ENCODE measurements at regions not wholly inside any gene's neighbourhood (a gene's known extent, or its start where the extent isn't known, plus 50 kb on each side); places are given as distances from the start of the nearest gene placed in this dataset.

DNA sequence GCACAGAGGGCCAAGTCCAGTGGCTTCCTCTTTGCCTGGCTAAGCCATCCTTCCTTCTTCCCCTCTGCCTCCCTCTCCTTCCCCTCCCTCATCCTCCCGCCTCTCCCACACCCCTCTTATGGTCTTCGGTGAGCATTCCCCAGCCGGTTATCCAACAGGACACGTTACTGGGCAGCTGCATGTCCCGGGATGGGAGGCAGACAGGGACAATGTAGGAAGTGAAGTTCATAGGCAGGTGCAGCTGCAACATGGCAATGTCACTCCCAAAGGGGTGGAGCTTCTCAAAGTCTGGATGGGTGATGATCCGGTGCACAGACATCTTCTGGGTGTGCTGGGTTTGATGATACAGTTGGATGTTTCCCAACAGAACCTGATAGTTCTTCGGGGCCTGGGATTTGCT lies 71.4 kb upstream of the SPTLC1 start:
- Histone ChIP-seq H3K27me3 (ENCODE audit: control insufficient read depth in 2 of 2, insufficient read depth in 2 of 2, low read length in 2 of 2) (no peaks in the 10 kb centered on the region), H3K9me3 (ENCODE audit: control insufficient read depth in 2 of 2, low read length in 2 of 2) (no peaks in the 10 kb centered on the region), H3K27ac (ENCODE audit: low read depth in 2 of 2, low read length in 2 of 2) (no peak overlapping the region), H3K4me1 (ENCODE audit: control insufficient read depth in 2 of 2, insufficient read depth in 2 of 2, low read length in 2 of 2) (no peaks in the 10 kb centered on the region), H3K36me3 (ENCODE audit: control insufficient read depth in 2 of 2, insufficient read depth in 2 of 2, low read length in 2 of 2) (no peaks in the 10 kb centered on the region), H3K9ac (ENCODE audit: low read depth in 1 of 2, low read length in 2 of 2) (no peak overlapping the region), H3K4me3 (ENCODE audit: low read length in 2 of 2) (no peak overlapping the region)

DNA sequence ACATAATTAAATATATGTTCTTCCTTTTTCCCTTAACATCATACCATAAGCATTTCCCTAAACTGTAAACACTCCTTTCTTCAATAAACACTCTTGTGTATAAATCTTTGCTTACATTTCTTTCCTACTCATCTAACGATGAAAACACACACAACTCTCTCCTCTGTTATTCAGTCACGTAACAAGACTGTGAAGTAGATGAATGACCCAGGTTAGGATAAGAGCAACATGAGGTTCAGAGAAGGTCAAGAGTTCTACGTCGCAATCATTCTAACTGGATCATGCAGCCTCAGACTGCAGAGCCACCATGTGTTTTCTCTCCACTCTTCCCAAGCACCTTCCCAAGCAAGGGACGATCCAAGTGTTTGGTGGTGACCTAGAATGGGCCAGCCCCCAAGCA lies 70.5 kb upstream of the SPTLC1 start:
- H3K27ac ChIP-seq (ENCODE audit: low read depth in 2 of 2, low read length in 2 of 2): no peak overlapping the region
- H3K4me3 ChIP-seq (ENCODE audit: low read length in 2 of 2): no peak overlapping the region
- H3K36me3 ChIP-seq (ENCODE audit: control insufficient read depth in 2 of 2, insufficient read depth in 2 of 2, low read length in 2 of 2): no peaks in the 10 kb centered on the region
- no peaks in the 10 kb centered on the region for H3K9me3 ChIP-seq (ENCODE audit: control insufficient read depth in 2 of 2, low read length in 2 of 2)
- H3K4me1 ChIP-seq (ENCODE audit: control insufficient read depth in 2 of 2, insufficient read depth in 2 of 2, low read length in 2 of 2): no peaks in the 10 kb centered on the region
- H3K9ac ChIP-seq (ENCODE audit: low read depth in 1 of 2, low read length in 2 of 2): no peak overlapping the region
- no peaks in the 10 kb centered on the region for H3K27me3 ChIP-seq (ENCODE audit: control insufficient read depth in 2 of 2, insufficient read depth in 2 of 2, low read length in 2 of 2)

DNA sequence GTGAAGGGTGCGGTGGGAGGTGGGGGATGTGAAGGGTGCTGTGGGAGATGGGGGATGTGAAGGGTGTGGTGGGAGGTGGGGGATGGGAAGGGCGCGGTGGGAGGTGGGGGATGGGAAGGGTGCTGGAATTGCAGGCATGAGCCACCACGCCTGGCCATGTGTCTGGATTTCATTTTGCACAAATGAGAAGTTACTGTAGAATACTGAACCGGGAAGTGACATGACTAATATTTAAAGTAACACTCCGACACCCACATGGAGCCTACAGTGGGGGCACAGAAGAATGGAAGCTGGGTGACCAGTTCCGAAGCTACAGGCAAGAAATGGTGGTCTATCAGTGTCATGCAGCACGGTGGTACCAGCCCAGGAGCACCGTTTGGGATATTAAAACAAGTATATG lies 69.9 kb upstream of the SPTLC1 start:
- Histone ChIP-seq H3K9me3 (ENCODE audit: control insufficient read depth in 2 of 2, low read length in 2 of 2) (no peaks in the 10 kb centered on the region), H3K4me1 (ENCODE audit: control insufficient read depth in 2 of 2, insufficient read depth in 2 of 2, low read length in 2 of 2) (no peaks in the 10 kb centered on the region), H3K27me3 (ENCODE audit: control insufficient read depth in 2 of 2, insufficient read depth in 2 of 2, low read length in 2 of 2) (no peaks in the 10 kb centered on the region), H3K4me3 (ENCODE audit: low read length in 2 of 2) (no peak overlapping the region), H3K9ac (ENCODE audit: low read depth in 1 of 2, low read length in 2 of 2) (no peak overlapping the region), H3K36me3 (ENCODE audit: control insufficient read depth in 2 of 2, insufficient read depth in 2 of 2, low read length in 2 of 2) (no peaks in the 10 kb centered on the region), H3K27ac (ENCODE audit: low read depth in 2 of 2, low read length in 2 of 2) (no peak overlapping the region)

DNA sequence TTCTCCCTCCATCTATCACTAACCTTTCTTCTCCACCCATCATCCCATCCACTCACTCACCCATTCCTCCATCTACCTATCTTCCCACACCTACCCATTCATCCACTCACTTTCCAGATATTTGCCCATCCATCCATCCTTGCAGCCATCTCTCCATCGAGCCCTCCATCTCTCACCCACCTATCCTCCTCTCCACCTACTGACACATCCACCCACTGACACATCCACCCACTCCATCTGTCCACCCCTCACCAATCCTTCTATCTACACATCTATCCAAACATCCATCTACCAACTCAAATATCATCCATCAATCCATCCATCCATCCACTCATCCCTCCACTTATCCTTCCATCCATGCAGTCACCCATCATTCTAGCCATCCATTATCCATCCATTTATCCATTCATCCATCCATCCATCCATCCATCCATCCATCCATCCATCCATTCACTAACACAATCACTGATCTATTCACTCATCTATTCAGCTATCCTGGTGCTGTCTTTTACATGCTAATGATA lies 68.9 kb upstream of the SPTLC1 start:
- H3K27me3 ChIP-seq (ENCODE audit: control insufficient read depth in 2 of 2, insufficient read depth in 2 of 2, low read length in 2 of 2): no peaks in the 10 kb centered on the region
- no peaks in the 10 kb centered on the region for H3K36me3 ChIP-seq (ENCODE audit: control insufficient read depth in 2 of 2, insufficient read depth in 2 of 2, low read length in 2 of 2)
- no peak overlapping the region for H3K4me3 ChIP-seq (ENCODE audit: low read length in 2 of 2)
- H3K9ac ChIP-seq (ENCODE audit: low read depth in 1 of 2, low read length in 2 of 2): no peak overlapping the region
- H3K4me1 ChIP-seq (ENCODE audit: control insufficient read depth in 2 of 2, insufficient read depth in 2 of 2, low read length in 2 of 2): no peaks in the 10 kb centered on the region
- H3K9me3 ChIP-seq (ENCODE audit: control insufficient read depth in 2 of 2, low read length in 2 of 2): no peaks in the 10 kb centered on the region
- no peak overlapping the region for H3K27ac ChIP-seq (ENCODE audit: low read depth in 2 of 2, low read length in 2 of 2)

DNA sequence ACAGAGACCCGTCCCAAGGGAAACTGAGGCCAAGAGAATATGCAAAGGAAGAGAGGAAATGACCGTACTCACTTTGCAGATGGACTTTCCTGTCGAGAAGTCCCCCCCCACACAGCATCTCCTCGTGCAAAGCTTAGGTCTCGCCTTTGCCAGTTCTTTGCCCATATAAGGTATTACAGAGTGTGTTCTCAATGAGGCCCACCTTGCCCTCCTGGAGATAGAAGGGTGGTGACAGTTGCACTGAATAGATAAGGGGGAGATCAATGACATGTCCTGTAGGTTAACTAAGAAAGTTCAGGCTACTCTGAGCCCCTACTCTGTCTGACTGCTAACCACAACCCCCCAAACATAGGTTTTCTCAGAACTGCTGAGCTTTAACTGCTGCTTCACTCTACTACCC lies 68.2 kb upstream of the SPTLC1 start:
- Histone ChIP-seq H3K9ac (ENCODE audit: low read depth in 1 of 2, low read length in 2 of 2) (no peak overlapping the region), H3K4me1 (ENCODE audit: control insufficient read depth in 2 of 2, insufficient read depth in 2 of 2, low read length in 2 of 2) (no peaks in the 10 kb centered on the region)

DNA sequence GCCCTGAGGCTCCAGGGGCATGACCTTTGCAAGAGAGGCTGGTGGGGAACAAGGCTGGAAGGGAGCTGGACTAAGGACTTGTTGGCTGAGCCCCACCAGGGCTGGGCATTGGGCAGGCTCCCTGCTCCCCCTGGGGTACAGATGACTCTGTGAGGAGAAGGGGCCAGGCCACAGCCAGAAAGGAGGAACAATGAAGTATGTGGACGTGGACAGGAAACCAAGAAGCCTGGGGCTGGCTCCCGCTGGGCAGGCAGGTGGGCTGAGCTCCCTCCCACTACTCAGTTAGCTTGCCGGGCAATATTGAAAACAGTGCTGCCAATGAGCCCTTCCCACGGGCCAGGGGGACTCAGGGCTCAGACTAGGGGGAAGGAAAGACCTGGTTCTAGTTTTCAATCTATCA lies 66.1 kb upstream of the SPTLC1 start:
- Histone ChIP-seq H3K27me3 (ENCODE audit: control insufficient read depth in 2 of 2, insufficient read depth in 2 of 2, low read length in 2 of 2) (no peaks in the 10 kb centered on the region), H3K4me1 (ENCODE audit: control insufficient read depth in 2 of 2, insufficient read depth in 2 of 2, low read length in 2 of 2) (no peaks in the 10 kb centered on the region), H3K9ac (ENCODE audit: low read depth in 1 of 2, low read length in 2 of 2) (no peak overlapping the region), H3K27ac (ENCODE audit: low read depth in 2 of 2, low read length in 2 of 2) (peak overlapping the region in 1 of 2 donors; percentile 23), H3K4me3 (ENCODE audit: low read length in 2 of 2) (no peak overlapping the region), H3K9me3 (ENCODE audit: control insufficient read depth in 2 of 2, low read length in 2 of 2) (no peaks in the 10 kb centered on the region), H3K36me3 (ENCODE audit: control insufficient read depth in 2 of 2, insufficient read depth in 2 of 2, low read length in 2 of 2) (no peaks in the 10 kb centered on the region)

More for the DNA sequence above, 68.2 kb upstream of the SPTLC1 start:
- H3K27me3 ChIP-seq (ENCODE audit: control insufficient read depth in 2 of 2, insufficient read depth in 2 of 2, low read length in 2 of 2): no peaks in the 10 kb centered on the region
- H3K27ac ChIP-seq (ENCODE audit: low read depth in 2 of 2, low read length in 2 of 2): no peak overlapping the region
- no peaks in the 10 kb centered on the region for H3K9me3 ChIP-seq (ENCODE audit: control insufficient read depth in 2 of 2, low read length in 2 of 2)
- H3K36me3 ChIP-seq (ENCODE audit: control insufficient read depth in 2 of 2, insufficient read depth in 2 of 2, low read length in 2 of 2): no peaks in the 10 kb centered on the region
- H3K4me3 ChIP-seq (ENCODE audit: low read length in 2 of 2): no peak overlapping the region

DNA sequence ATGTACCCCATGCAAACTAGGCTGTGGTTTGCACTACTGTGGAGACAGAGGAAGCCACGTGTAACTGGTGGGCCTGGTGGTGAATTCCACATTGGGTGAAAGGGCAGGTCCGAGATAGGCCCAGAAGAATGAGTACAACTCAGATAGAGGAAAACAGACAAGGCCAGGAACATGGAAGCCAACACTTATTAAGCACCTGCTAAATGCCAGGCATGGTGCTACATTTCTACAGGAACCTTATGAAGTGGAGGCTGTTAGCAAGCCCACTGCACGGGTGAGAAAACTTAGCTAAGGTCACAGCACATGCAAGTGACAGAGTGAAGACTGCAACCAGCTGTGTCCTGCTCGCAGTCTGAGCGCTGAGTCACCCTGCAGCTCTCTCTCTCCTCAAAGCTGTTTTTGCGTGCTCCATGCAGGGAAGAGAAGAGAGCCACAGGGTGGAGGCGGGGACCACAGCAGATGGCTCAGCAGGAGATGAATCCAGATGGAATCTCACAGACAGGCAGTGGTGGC lies 65.5 kb upstream of the SPTLC1 start:
- H3K27me3 ChIP-seq (ENCODE audit: control insufficient read depth in 2 of 2, insufficient read depth in 2 of 2, low read length in 2 of 2): no peaks in the 10 kb centered on the region
- H3K36me3 ChIP-seq (ENCODE audit: control insufficient read depth in 2 of 2, insufficient read depth in 2 of 2, low read length in 2 of 2): no peaks in the 10 kb centered on the region
- no peaks in the 10 kb centered on the region for H3K4me1 ChIP-seq (ENCODE audit: control insufficient read depth in 2 of 2, insufficient read depth in 2 of 2, low read length in 2 of 2)
- H3K9ac ChIP-seq (ENCODE audit: low read depth in 1 of 2, low read length in 2 of 2): no peak overlapping the region
- H3K4me3 ChIP-seq (ENCODE audit: low read length in 2 of 2): no peak overlapping the region
- H3K9me3 ChIP-seq (ENCODE audit: control insufficient read depth in 2 of 2, low read length in 2 of 2): no peaks in the 10 kb centered on the region
- H3K27ac ChIP-seq (ENCODE audit: low read depth in 2 of 2, low read length in 2 of 2): peak overlapping the region in 1 of 2 donors; percentile 23

DNA sequence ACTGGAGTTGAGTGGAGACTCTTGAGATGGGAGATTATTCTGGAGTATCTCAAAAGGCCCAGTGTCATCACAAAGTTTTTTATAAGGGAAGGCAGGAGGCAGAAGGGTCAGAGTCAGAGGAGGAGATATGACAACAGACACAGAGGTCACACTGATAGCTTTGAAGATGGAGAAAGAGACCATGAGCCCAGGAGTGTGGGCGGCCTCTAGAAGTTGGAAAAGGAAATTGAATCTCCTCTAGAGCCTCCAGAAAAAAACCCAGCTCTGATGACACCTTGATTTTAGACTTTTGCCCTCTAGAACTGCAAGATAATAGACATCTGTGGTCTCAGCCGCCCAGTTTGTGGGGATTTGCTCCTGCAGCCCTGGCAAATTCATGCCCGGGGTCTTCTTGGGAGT lies 64.8 kb upstream of the SPTLC1 start:
- no peaks in the 10 kb centered on the region for H3K9me3 ChIP-seq (ENCODE audit: control insufficient read depth in 2 of 2, low read length in 2 of 2)
- no peak overlapping the region for H3K27ac ChIP-seq (ENCODE audit: low read depth in 2 of 2, low read length in 2 of 2)
- no peaks in the 10 kb centered on the region for H3K27me3 ChIP-seq (ENCODE audit: control insufficient read depth in 2 of 2, insufficient read depth in 2 of 2, low read length in 2 of 2)
- H3K4me1 ChIP-seq (ENCODE audit: control insufficient read depth in 2 of 2, insufficient read depth in 2 of 2, low read length in 2 of 2): no peaks in the 10 kb centered on the region
- H3K36me3 ChIP-seq (ENCODE audit: control insufficient read depth in 2 of 2, insufficient read depth in 2 of 2, low read length in 2 of 2): no peaks in the 10 kb centered on the region
- H3K4me3 ChIP-seq (ENCODE audit: low read length in 2 of 2): no peak overlapping the region
- no peak overlapping the region for H3K9ac ChIP-seq (ENCODE audit: low read depth in 1 of 2, low read length in 2 of 2)

DNA sequence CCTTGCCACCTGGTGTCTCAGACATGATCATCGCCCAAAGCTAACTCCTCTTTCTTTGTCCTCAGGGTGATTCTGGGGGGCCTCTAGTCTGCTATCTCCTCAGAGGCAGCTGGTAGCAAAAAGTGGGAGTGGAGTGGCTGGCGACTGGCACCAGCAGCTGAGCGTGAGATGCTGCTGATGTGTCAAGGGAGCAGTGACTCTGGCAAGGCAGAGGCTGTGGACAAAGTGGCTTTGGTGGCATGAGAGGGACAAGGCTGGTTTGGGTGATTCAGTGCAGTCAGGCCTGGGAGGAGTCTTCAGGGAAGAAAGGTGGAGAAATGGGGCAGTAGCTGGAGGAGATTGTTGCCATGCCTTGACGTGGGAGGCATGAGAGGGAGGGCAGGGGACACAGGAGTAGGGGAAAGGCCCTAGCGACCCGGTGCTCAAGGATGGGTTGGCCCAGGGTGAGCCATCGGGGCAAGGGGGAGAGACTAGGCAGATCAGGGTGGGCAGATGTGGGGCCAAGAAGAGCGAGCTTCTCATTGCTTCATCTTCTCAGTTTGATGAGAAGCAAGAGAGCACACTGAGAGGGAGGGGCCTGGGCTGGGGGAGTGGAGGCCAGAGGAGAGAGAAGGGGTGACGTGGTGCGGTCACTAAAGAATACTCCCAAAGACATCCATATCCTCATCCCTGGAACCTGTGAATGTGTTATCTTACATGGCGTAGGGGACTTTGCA lies 64.2 kb upstream of the SPTLC1 start:
- H3K9me3 ChIP-seq (ENCODE audit: control insufficient read depth in 2 of 2, low read length in 2 of 2): no peaks in the 10 kb centered on the region
- H3K27ac ChIP-seq (ENCODE audit: low read depth in 2 of 2, low read length in 2 of 2): no peak overlapping the region
- no peaks in the 10 kb centered on the region for H3K36me3 ChIP-seq (ENCODE audit: control insufficient read depth in 2 of 2, insufficient read depth in 2 of 2, low read length in 2 of 2)
- H3K9ac ChIP-seq (ENCODE audit: low read depth in 1 of 2, low read length in 2 of 2): no peak overlapping the region
- no peaks in the 10 kb centered on the region for H3K27me3 ChIP-seq (ENCODE audit: control insufficient read depth in 2 of 2, insufficient read depth in 2 of 2, low read length in 2 of 2)
- H3K4me3 ChIP-seq (ENCODE audit: low read length in 2 of 2): no peak overlapping the region
- no peaks in the 10 kb centered on the region for H3K4me1 ChIP-seq (ENCODE audit: control insufficient read depth in 2 of 2, insufficient read depth in 2 of 2, low read length in 2 of 2)

DNA sequence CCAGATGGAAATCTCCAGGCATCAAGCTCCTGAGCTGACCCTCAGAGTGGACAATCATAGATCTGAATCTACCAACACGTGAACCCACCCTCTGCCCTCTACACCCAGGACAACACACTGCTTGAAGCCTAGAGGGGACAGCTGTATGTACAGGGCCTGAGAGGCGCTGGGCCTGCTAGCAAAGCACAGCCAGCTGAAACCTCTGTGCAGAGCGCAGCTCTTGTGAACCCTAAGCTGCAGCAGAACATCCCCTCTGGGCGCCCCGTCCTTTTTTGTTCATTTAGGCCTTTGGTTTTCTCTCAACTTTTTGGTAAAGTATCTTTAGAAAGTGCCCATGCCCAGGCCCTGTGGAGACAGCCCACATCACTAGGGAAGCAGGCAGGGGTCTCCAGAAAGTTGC lies 62.4 kb upstream of the SPTLC1 start:
- Histone ChIP-seq H3K9me3 (ENCODE audit: control insufficient read depth in 2 of 2, low read length in 2 of 2) (peaks cover 0 to 3% of the 10 kb centered on the region in 2 donors), H3K27ac (ENCODE audit: low read depth in 2 of 2, low read length in 2 of 2) (no peak overlapping the region), H3K27me3 (ENCODE audit: control insufficient read depth in 2 of 2, insufficient read depth in 2 of 2, low read length in 2 of 2) (no peaks in the 10 kb centered on the region), H3K4me3 (ENCODE audit: low read length in 2 of 2) (no peak overlapping the region), H3K4me1 (ENCODE audit: control insufficient read depth in 2 of 2, insufficient read depth in 2 of 2, low read length in 2 of 2) (no peaks in the 10 kb centered on the region), H3K36me3 (ENCODE audit: control insufficient read depth in 2 of 2, insufficient read depth in 2 of 2, low read length in 2 of 2) (no peaks in the 10 kb centered on the region), H3K9ac (ENCODE audit: low read depth in 1 of 2, low read length in 2 of 2) (no peak overlapping the region)
